Cardiac fibroblast (primary cell): ENCODE measurements at regions not wholly inside any gene's neighbourhood (a gene's known extent, or its start where the extent isn't known, plus 50 kb on each side); places are given as distances from the start of the nearest gene placed in this dataset.

ENCODE experiments used
- DNase-seq, 2 donors: peaks; one replicate each; pipeline versions ENCODE4 v3.0.0 to v3.0.0-alpha.2; 2010; ENCODE audit warnings: low read depth in 2 of 2
- H3K4me3 ChIP-seq, 2 donors: replicated peaks in 1 of 2; 1 replicate in 1 of 2; 2 replicates in 1 of 2; pipeline ENCODE4 v1.5.1; 2011; ENCODE audit warnings: low read depth in 2 of 2, low read length in 2 of 2, mild to moderate bottlenecking in 2 of 2, moderate library complexity in 1 of 2
- TF ChIP-seq, protein P1 (sequence below): IDR thresholded peaks from one replicate; pipeline ENCODE4 v1.5.1; 2011; ENCODE audit warnings: low read depth, mild to moderate bottlenecking, low read length, inconsistent platforms

DNA sequence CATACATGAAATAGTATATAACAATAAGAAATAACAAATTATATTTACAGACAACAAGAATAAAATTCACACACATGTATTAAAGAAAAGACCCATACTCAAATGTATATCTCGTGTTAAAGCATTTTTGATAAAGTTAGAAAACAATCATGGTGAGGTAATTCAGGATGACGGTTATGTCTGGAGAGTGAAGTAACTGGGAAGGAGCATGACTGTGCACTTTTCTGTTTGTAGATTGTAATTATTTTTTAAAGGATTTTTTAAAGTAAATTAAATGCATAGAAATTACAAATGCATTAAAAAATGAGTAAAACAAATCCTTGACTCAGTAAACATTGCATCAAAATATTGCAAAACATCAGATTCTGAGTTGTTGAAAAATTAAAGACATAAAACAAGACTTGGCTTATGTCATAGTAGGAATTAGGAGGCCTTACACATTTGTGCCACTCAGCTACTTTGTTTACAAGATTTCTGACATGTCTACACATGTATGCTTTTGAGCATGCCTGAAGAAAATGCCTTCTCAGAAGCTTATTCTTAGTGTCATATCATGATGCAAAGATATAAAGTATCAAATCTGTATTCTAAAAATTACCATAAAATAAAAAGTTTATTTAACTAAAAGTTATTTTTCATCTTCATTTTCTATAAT lies 1325.1 kb downstream of the SLC16A7 start:
- DNase-seq, result peak in 1 of 2 donors; percentile 29
- no peak overlapping the region for H3K4me3 ChIP-seq
- TF ChIP-seq, protein P1, sequence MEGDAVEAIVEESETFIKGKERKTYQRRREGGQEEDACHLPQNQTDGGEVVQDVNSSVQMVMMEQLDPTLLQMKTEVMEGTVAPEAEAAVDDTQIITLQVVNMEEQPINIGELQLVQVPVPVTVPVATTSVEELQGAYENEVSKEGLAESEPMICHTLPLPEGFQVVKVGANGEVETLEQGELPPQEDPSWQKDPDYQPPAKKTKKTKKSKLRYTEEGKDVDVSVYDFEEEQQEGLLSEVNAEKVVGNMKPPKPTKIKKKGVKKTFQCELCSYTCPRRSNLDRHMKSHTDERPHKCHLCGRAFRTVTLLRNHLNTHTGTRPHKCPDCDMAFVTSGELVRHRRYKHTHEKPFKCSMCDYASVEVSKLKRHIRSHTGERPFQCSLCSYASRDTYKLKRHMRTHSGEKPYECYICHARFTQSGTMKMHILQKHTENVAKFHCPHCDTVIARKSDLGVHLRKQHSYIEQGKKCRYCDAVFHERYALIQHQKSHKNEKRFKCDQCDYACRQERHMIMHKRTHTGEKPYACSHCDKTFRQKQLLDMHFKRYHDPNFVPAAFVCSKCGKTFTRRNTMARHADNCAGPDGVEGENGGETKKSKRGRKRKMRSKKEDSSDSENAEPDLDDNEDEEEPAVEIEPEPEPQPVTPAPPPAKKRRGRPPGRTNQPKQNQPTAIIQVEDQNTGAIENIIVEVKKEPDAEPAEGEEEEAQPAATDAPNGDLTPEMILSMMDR, result no peak

DNA sequence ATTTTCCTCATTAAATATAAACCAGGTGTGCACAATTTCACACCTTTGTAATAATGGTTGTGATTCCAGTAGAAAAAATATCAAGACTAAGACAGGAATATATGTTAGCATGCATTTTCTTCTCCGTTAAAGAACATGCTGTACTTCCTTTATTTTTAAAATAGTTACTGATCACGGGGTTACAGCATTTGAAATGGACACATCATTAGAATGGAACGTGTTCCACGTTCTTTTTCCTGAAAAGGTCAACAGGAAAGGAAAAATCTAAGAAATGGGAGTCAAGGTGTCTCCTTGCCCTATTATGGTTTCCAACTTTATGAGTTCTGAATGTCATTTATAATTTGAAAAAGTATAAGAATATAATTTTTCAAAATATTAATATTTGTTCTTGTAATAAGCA lies 1325.7 kb downstream of the SLC16A7 start:
- DNase-seq, result peak in 1 of 2 donors; percentile 39
- TF ChIP-seq, protein P1, result no peak
- no peak overlapping the region for H3K4me3 ChIP-seq

DNA sequence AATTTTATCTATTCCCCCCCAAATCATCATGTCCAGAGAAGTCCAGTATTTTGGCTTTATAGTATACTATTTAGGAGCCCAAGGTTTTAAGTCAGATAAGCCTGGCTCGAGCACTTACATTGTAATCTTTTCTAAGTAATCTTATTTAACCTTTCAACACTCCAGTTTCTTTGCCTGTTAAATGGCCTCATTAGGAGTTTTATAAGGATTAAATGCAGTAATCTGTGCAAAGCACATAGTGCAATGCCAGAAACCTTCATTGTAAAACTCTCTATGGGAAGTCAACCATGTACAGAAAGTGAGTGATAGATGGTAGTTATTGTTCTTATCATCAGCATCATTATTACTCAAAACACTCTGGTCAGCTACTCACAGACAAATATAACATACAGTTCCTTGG lies 1330.4 kb downstream of the SLC16A7 start:
- H3K4me3 ChIP-seq, result no peak overlapping the region
- TF ChIP-seq, protein P1, result no peak

DNA sequence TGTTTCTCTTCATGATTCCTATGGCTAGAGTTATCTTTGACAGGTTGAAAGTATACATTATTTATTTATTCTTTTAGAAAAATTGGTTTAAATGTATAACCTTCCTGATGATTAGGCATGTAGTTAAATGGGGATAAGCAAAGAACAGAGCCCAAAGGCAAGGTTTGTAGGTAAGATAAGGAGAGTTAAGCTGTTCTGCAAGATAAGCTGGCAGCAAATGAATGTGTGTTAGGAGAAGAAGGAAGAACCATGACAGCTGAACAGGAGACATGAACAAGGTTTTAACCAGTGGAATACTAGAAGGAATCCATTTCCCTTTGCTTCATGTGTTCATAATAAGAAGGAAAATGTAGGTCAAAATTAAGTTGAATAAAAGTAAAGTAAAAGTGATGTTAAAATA lies 1330.1 kb upstream of the USP15 start:
- no peak for DNase-seq

More for the DNA sequence above, 1330.4 kb downstream of the SLC16A7 start:
- no peak for DNase-seq

DNA sequence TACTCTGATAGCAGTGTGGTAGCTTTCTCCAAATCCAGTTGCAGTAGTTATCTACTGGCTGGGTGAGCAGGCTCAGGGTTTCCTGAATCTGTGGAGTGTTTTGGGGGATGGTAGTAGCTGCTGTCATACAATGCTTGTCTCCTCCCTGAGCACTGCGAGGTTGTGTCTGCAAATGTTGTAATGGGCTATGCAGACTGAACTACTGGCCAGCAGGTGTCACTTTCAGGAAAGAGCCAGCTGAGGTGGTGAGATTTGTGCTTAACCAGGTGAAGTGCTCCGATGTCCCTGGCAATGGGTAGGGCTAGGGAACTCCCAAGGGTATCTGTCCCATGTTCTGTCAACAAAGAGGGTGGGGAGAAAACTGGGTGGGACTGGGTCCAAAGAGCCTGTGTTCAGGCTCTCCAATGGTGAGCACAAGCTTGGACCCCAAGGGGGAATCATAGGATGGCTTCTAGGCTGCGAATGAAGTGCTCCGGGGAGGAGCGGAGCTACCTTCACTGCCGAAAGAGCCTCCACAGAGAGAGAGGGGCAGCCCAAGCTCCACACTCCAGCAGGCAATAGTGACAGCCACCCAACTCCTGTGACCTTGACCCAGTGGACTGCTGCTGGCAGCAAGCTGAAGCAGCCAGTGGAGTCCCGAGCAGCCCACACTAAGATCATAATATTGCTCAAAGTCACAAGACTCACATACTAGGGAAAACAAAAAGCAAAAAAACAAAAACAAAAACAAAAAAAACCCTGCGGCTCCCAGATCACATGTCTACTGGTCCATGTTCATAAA lies 1324.0 kb upstream of the USP15 start:
- H3K4me3 ChIP-seq, result no peak overlapping the region
- DNase-seq, result no peak
- TF ChIP-seq, protein P1, result no peak

More for the DNA sequence above, 1330.1 kb upstream of the USP15 start:
- TF ChIP-seq, protein P1, result no peak
- no peak overlapping the region for H3K4me3 ChIP-seq

DNA sequence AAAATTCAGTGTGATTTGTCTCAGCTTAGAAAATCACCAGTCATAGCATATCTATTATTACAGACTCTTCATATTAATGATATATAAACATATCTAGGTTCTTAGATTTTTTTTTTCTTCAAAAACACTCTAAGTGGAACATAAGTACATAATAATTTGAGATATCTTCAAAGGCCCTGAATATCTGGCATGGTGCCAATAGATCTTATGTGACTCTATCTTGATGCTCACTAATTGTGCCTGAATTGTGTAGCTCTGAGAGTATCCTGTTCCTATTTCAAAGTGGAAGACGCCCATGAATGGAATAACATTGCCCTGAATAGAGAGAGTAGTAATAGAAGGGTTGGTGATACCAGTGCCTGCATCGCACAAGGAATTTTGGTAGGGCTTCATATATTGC lies 1312.7 kb upstream of the USP15 start:
- DNase-seq, result no peak
- no peak overlapping the region for H3K4me3 ChIP-seq
- TF ChIP-seq, protein P1, result no peak
